GM06990 (cell line): ENCODE measurements at regions not wholly inside any gene's neighbourhood (a gene's known extent, or its start where the extent isn't known, plus 50 kb on each side); places are given as distances from the start of the nearest gene placed in this dataset.

Experiments used
- DNase-seq: peaks from one replicate; pipeline ENCODE4 v3.0.0-alpha.2; 2011; ENCODE audit not compliant: insufficient read length; ENCODE audit errors: extremely low read depth
- H3K27me3 ChIP-seq: replicated peaks from 2 replicates; pipeline ENCODE4 v1.6.0; 2011; ENCODE audit warnings: low read length; ENCODE audit not compliant: control insufficient read depth, insufficient read depth
- H3K36me3 ChIP-seq: 2 replicates; pipeline ENCODE4 v1.5.1; 2011; ENCODE audit warnings: low read length; ENCODE audit not compliant: control insufficient read depth, insufficient read depth
- H3K4me3 ChIP-seq: replicated peaks from 2 replicates; pipeline ENCODE4 v1.5.1; 2011; ENCODE audit warnings: low read depth, mild to moderate bottlenecking, control low read depth, low read length
- TF ChIP-seq, protein P1 (sequence below): IDR thresholded peaks from 2 replicates; pipeline ENCODE4 v1.5.1; 2011; ENCODE audit warnings: low read length, control low read depth, mild to moderate bottlenecking, inconsistent platforms; ENCODE audit not compliant: insufficient read depth, poor library complexity, severe bottlenecking

DNA sequence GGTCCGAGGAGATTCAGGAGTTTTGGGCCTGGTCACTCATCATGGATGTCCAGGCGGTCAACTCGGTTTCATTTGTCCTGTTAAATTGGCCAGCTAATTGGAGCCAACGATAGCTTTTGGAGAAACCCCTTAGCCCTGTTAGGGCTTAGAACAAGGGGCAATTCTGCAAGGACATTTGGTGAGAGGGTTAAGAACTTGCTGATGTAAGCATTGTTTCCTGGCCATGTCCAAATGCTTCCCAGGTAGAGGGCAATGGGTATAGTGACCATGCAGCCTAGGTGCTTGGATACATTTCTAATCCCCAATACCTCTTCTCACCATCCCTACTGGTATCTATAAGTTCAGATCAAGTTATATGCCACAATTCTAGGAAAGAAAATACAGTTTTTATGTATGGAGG, 131.5 kb downstream of the RPS24 start:
- H3K4me3 ChIP-seq: no peak overlapping the region
- no peaks in the 10 kb centered on the region for H3K36me3 ChIP-seq
- no peaks in the 10 kb centered on the region for H3K27me3 ChIP-seq
- no peak for DNase-seq
- TF ChIP-seq, protein P1, sequence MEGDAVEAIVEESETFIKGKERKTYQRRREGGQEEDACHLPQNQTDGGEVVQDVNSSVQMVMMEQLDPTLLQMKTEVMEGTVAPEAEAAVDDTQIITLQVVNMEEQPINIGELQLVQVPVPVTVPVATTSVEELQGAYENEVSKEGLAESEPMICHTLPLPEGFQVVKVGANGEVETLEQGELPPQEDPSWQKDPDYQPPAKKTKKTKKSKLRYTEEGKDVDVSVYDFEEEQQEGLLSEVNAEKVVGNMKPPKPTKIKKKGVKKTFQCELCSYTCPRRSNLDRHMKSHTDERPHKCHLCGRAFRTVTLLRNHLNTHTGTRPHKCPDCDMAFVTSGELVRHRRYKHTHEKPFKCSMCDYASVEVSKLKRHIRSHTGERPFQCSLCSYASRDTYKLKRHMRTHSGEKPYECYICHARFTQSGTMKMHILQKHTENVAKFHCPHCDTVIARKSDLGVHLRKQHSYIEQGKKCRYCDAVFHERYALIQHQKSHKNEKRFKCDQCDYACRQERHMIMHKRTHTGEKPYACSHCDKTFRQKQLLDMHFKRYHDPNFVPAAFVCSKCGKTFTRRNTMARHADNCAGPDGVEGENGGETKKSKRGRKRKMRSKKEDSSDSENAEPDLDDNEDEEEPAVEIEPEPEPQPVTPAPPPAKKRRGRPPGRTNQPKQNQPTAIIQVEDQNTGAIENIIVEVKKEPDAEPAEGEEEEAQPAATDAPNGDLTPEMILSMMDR: no peak

GRCh38 chr10:78165617-78166016, 132.0 kb downstream of the RPS24 start:
- DNase-seq: no peak
- TF ChIP-seq, protein P1: no peak
- Histone ChIP-seq H3K4me3 (no peak overlapping the region), H3K36me3 (no peaks in the 10 kb centered on the region), H3K27me3 (no peaks in the 10 kb centered on the region; the same call in 1 of the 2 replicates)

DNA sequence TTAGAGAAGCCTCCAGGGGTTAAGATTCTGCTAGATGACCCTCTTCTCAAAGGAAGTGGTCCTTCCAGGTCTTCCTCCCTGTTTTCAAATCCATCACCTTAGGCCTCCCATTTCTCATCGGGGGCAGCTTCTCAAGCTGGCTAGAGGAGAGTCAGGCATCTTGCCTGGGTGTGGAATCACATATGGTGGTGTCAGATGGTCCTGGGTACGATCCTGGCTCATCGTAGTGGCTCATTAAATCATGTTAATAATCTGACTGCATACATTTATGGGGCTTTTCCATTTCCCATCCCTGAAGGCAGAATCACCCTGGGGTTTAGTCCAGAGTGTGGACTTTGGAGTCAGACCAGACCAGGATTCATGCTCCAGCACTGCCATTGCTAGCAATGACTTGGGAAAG, 132.6 kb downstream of the RPS24 start:
- no peaks in the 10 kb centered on the region; the same call in 1 of the 2 replicates for H3K27me3 ChIP-seq
- no peaks in the 10 kb centered on the region for H3K36me3 ChIP-seq
- H3K4me3 ChIP-seq: no peak overlapping the region
- DNase-seq: no peak
- TF ChIP-seq, protein P1: no peak

DNA sequence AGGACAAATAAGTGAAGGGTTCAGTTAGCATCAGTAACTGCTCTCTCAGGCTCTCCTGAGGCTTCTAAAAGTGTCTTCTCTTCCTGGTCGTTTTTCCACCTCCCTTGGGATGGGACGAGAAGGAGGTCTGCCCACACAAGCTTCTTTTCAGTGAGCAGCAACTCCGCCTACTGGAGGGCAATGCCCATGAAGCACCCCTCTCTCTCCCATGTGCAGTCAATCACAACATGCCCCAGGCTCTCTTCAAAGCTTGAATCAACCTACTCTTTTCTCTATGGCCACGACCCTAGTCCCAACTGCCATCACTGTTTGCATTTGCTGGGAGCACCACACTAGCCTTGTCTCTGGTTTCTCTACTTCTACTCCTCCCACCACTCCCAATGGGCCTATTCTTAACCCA, 135.6 kb downstream of the RPS24 start:
- Histone ChIP-seq H3K4me3 (no peak overlapping the region), H3K27me3 (no peaks in the 10 kb centered on the region; the same call in 1 of the 2 replicates), H3K36me3 (no peaks in the 10 kb centered on the region)
- TF ChIP-seq, protein P1: no peak
- no peak for DNase-seq

GRCh38 chr10:78170026-78170475, 136.4 kb downstream of the RPS24 start:
- no peak overlapping the region for H3K4me3 ChIP-seq
- no peak for DNase-seq
- TF ChIP-seq, protein P1: no peak
- no peaks in the 10 kb centered on the region for H3K36me3 ChIP-seq
- H3K27me3 ChIP-seq: no peaks in the 10 kb centered on the region; the same call in 1 of the 2 replicates
